Right cardiac atrium (tissue), 5 donors: ENCODE measurements at regions not wholly inside any gene's neighbourhood (a gene's known extent, or its start where the extent isn't known, plus 50 kb on each side); places are given as distances from the start of the nearest gene placed in this dataset.

Experiments
- ATAC-seq, 2 donors: fragments of 200-7000 bp; cut with Tn5 transposase; one replicate each; pipeline versions ENCODE4 v1.8.0 to v1.9.1; 2020; ENCODE audit warnings: moderate library complexity in 2 of 2, mild to moderate bottlenecking in 1 of 2
- DNase-seq, 3 donors: peaks; one replicate each; pipeline ENCODE4 v3.0.0-alpha.2; 2020
- H3K27ac ChIP-seq: one replicate; pipeline ENCODE4 v1.5.1; 2013; ENCODE audit warnings: mild to moderate bottlenecking, low read length, control low read depth, moderate library complexity
- H3K27me3 ChIP-seq: one replicate; pipeline ENCODE4 v1.6.1; 2013; ENCODE audit not compliant: control insufficient read depth, insufficient read depth
- H3K4me1 ChIP-seq: one replicate; pipeline ENCODE4 v1.6.1; 2013; ENCODE audit warnings: low read length; ENCODE audit not compliant: control insufficient read depth, insufficient read depth
- H3K4me3 ChIP-seq: one replicate; pipeline ENCODE4 v1.5.1; 2013; ENCODE audit warnings: low read length, control low read depth
- H3K9me3 ChIP-seq: one replicate; pipeline ENCODE4 v1.6.1; 2013; ENCODE audit warnings: low read length; ENCODE audit not compliant: control insufficient read depth
- WGBS: extraction: QIAGEN DNeasy Blood & Tissue Kit; methylation state at CpG from one replicate; pipeline ENCODE4 v1.1.7; 2013; 5-methylcytosine and 5-hydroxymethylcytosine counted together
- intact Hi-C, 4 donors: fragments of 100-400 bp; cut with DNase I; formaldehyde crosslinking; loops; one replicate each; pipeline versions ENCODE4 v1.11.0 to v1.14.0; 2022 to 2023
- donor health status: healthy with polysubstance abuse.
- donor health status: DM: no; HTN: yes; CAD: no.
- donor health status: DM: no; HTN: no; CAD: no.
- donor health status: DM: no; HTN: yes; CAD: no; lungs with severe emphysema.
- donor health status: DM: yes; HTN: yes; CAD: no.

DNA sequence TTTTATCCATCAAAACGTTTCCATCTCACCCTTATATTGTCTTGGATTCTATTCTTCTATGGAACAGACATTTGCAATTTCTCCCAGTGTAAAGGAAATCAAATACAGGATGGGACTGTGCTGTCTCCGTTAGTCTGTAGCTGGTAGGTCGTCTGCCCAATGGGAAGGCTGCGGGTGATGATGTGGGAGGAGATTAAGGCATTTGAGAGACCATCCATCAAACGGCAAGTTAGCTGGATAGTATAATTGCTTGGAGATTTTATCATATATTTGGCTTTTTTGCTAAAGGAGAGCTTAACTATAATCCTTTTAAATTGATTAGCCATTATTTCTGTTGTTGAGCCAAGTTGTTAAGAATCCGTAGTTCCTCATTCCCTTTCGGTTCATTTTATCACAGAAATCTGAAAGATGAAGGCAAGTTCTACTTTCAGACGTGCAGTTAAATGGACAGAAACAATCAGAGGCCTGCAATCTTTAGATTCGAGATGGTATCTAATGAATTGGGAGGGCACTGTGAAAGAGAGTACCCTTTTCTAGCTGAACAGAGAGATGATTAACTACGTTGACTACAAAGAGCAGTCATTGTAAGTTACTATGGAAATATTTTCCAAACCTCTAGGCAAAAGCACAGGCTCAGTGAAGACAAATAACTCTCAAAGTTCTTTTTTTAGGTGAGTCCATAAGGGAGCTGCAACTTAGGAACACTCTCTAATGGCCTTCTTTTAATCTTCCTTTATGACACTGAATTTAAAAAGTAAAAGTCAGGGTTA, 253.3 kb upstream of the KIAA1217 start:
- intact Hi-C loops, result no loop called here
- Histone ChIP-seq H3K4me1 (no peaks in the 10 kb centered on the region), H3K9me3 (no peaks in the 10 kb centered on the region), H3K4me3 (no peak overlapping the region), H3K27me3 (no peaks in the 10 kb centered on the region), H3K27ac (no peak overlapping the region)
- 73% methylated on average over 10 of the region's 10 CpGs for WGBS
- no peak for ATAC-seq
- no peak for DNase-seq

DNA sequence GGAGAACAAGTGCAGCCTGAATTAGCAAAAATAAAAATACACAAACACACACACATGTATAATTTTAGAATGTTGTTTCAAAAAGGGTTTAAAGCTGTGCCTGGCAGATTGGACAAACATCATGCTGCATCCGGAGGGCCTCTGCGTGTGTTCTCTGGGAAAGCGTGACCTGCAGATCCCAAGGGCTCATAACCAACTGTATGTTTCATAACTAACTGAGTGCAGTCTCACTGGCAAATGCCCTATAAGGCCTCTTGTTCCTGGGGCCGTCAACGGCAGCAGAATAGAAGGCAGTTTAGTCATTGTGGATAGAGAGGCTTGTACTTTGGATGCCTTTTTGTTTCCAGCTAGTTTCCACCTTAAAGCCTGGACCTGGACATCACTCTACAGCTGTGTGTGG, 243.8 kb upstream of the KIAA1217 start:
- intact Hi-C loops, result no loop called here
- peak in 1 of 3 donors; percentile 35 for DNase-seq
- Histone ChIP-seq H3K27me3 (no peaks in the 10 kb centered on the region), H3K4me1 (no peaks in the 10 kb centered on the region), H3K4me3 (no peak overlapping the region), H3K27ac (no peak overlapping the region), H3K9me3 (no peaks in the 10 kb centered on the region)
- 77% methylated on average over 5 of the region's 5 CpGs for WGBS
- no peak for ATAC-seq

- no peaks in the 10 kb centered on the region for H3K27me3 ChIP-seq
- no peak overlapping the region for H3K4me3 ChIP-seq
- ATAC-seq, result no peak
These were observed 243.1 kb upstream of the KIAA1217 start for GRCh38 chr10:23965880-23966279.

DNA sequence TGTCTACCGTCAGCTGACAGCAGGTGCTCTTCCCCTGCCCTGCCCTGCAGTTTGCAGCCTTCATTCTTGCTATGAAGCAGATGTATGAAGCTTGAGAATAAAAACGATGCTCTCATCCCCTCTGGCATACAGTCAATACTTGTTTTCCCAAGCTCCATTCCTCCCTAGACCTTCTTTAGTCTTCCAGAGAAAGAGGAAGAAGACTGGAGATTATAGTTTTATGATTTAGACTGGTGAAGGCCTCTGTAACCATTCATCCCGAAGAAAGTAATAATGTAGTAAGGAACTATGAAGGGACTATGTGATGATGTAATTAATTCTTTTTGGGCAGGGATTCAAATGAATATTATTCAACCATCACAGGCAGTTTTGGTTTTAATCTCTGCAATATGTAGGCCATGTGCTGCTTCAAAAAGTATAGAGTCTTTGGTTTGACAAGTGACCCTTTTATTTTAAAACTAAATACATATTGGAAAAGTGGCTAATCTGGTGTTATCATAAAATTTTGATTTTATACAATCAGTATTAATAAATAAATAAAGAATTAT, 242.4 kb upstream of the KIAA1217 start:
- no peaks in the 10 kb centered on the region for H3K9me3 ChIP-seq
- ATAC-seq, result no peak
- no peak for DNase-seq
- H3K4me1 ChIP-seq, result no peaks in the 10 kb centered on the region
- WGBS, result 52% methylated on average over 3 of the region's 3 CpGs
- no peaks in the 10 kb centered on the region for H3K27me3 ChIP-seq
- no peak overlapping the region for H3K27ac ChIP-seq
- no peak overlapping the region for H3K4me3 ChIP-seq
- intact Hi-C loops, result no loop called here

More at GRCh38 chr10:23965880-23966279, 243.1 kb upstream of the KIAA1217 start:
- no peaks in the 10 kb centered on the region for H3K9me3 ChIP-seq
- H3K27ac ChIP-seq, result no peak overlapping the region
- no peak for DNase-seq
- WGBS, result 93% methylated on average over 1 of the region's 1 CpG
- H3K4me1 ChIP-seq, result no peaks in the 10 kb centered on the region
- intact Hi-C loops, result no loop called here

- Histone ChIP-seq H3K4me3 (no peak overlapping the region), H3K9me3 (no peaks in the 10 kb centered on the region), H3K4me1 (no peaks in the 10 kb centered on the region), H3K27me3 (no peaks in the 10 kb centered on the region), H3K27ac (no peak overlapping the region)
- DNase-seq (no peak), ATAC-seq (no peak)
- 86% methylated on average over 4 of the region's 4 CpGs for WGBS
- intact Hi-C loops, result no loop called here
These were observed 240.6 kb upstream of the KIAA1217 start for GRCh38 chr10:23968301-23968700.

- H3K27me3 ChIP-seq, result no peaks in the 10 kb centered on the region
- WGBS, result 62% methylated on average over 4 of the region's 4 CpGs
- H3K4me1 ChIP-seq, result no peaks in the 10 kb centered on the region
- H3K27ac ChIP-seq, result no peak overlapping the region
- ATAC-seq (no peak), DNase-seq (no peak)
- H3K9me3 ChIP-seq, result no peaks in the 10 kb centered on the region
- intact Hi-C loops, result no loop called here
- no peak overlapping the region for H3K4me3 ChIP-seq
These were observed 234.1 kb upstream of the KIAA1217 start for GRCh38 chr10:23974746-23975272.

DNA sequence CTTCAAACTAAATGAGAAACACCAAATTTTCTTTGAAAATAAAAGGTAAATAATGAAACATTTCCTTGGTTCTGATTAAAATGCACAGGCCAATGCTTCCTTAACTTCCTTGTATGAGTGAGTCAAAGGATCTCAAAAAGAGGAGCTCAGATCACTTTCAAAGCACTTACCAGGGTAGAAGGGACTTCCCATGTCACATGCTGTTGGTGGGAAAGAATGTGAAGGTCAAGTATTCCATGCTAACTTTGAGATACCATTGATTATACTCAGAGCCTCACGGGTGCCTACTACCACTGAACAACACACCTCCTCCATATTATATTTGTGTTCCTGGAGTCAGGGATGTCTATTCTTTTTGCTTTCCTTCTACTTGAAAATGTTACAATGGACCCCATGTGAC, 233.5 kb upstream of the KIAA1217 start:
- 61% methylated on average over 1 of the region's 1 CpG for WGBS
- H3K9me3 ChIP-seq, result no peaks in the 10 kb centered on the region
- no peak overlapping the region for H3K27ac ChIP-seq
- no peak for DNase-seq
- H3K4me3 ChIP-seq, result no peak overlapping the region
- no peaks in the 10 kb centered on the region for H3K4me1 ChIP-seq
- no peaks in the 10 kb centered on the region for H3K27me3 ChIP-seq
- intact Hi-C loops, result no loop called here
- ATAC-seq, result no peak

DNA sequence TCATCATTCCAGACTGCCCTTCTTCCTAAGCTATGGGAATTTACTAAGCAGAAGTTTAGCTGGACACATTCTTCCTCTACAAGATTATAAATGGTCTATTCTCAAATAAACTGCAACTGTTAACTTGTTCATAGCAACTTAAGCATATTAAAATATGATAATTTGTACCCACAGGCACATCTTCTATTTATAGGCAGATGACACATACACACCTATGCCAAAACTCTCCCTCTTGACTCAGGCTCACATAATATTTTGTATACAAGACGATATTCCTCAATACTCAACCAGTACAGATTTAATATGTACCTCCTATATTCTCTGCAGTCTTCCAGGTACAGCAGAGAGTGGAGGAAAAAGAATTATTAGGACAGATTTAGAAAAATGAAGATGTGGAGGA, 232.7 kb upstream of the KIAA1217 start:
- H3K27me3 ChIP-seq, result no peaks in the 10 kb centered on the region
- no peak overlapping the region for H3K4me3 ChIP-seq
- H3K4me1 ChIP-seq, result no peaks in the 10 kb centered on the region
- 75% methylated on average over 1 of the region's 1 CpG for WGBS
- no peak for DNase-seq
- H3K9me3 ChIP-seq, result no peaks in the 10 kb centered on the region
- intact Hi-C loops, result no loop called here
- no peak overlapping the region for H3K27ac ChIP-seq
- ATAC-seq, result no peak

GRCh38 chr10:23978317-23978716, 230.6 kb upstream of the KIAA1217 start:
- ATAC-seq (no peak), DNase-seq (no peak)
- intact Hi-C loops, result no loop called here
- WGBS, result 32% methylated on average over 1 of the region's 1 CpG
- H3K27ac ChIP-seq, result no peak overlapping the region
- H3K27me3 ChIP-seq, result no peaks in the 10 kb centered on the region
- H3K4me3 ChIP-seq, result no peak overlapping the region
- no peaks in the 10 kb centered on the region for H3K4me1 ChIP-seq
- H3K9me3 ChIP-seq, result no peaks in the 10 kb centered on the region

DNA sequence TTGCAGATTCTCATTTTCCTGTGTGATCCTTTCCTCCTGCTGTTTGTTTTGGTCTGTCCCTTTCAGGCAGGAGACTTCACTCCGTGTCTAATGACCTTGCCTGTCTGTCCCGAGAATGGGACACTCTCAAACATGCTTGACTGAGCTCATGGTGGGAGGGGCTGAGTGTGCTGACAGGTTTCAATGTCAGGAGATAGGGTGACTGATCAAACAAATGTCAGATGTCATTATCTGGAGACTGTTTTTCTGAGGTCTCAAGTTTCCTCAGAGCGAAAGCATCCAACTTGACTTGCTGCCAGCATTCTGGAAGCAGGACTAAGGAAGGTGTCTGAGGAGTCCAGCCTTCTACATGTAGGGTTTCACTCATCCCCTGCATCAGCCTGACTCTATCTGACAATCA, 228.8 kb upstream of the KIAA1217 start:
- Histone ChIP-seq H3K27ac (no peak overlapping the region), H3K9me3 (no peaks in the 10 kb centered on the region), H3K4me1 (no peaks in the 10 kb centered on the region), H3K27me3 (no peaks in the 10 kb centered on the region), H3K4me3 (no peak overlapping the region)
- DNase-seq, result no peak
- WGBS, result 19% methylated on average over 3 of the region's 3 CpGs
- no peak for ATAC-seq
- intact Hi-C loops, result no loop called here

GRCh38 chr10:23981520-23982309, 227.2 kb upstream of the KIAA1217 start:
- 73% methylated on average over 3 of the region's 3 CpGs for whole genome bisulfite sequencing
- intact Hi-C loops, result no loop called here
- DNase-seq, result no peak

More at GRCh38 chr10:23981520-23982309, 227.2 kb upstream of the KIAA1217 start:
- no peaks in the 10 kb centered on the region for H3K4me1 ChIP-seq
- H3K27ac ChIP-seq, result no peak overlapping the region
- no peak for ATAC-seq
- no peaks in the 10 kb centered on the region for H3K9me3 ChIP-seq
- H3K27me3 ChIP-seq, result no peaks in the 10 kb centered on the region
- H3K4me3 ChIP-seq, result no peak overlapping the region
